Fibroblast of pulmonary artery (primary cell): ENCODE measurements at regions not wholly inside any gene's neighbourhood (a gene's known extent, or its start where the extent isn't known, plus 50 kb on each side); places are given as distances from the start of the nearest gene placed in this dataset.

Experiments
- DNase-seq: peaks from one replicate; pipeline ENCODE4 v3.0.0-alpha.2; 2010; ENCODE audit warnings: low read depth
- H3K4me3 ChIP-seq: replicated peaks from 2 replicates; pipeline ENCODE4 v1.5.1; 2011; ENCODE audit warnings: low read depth, mild to moderate bottlenecking, control low read depth, low read length, moderate library complexity
- TF ChIP-seq, protein P1 (sequence below): IDR thresholded peaks from 2 replicates; pipeline ENCODE4 v1.5.1; 2011; ENCODE audit warnings: mild to moderate bottlenecking, control low read depth, low read length, inconsistent platforms; ENCODE audit errors: missing control alignments

DNA sequence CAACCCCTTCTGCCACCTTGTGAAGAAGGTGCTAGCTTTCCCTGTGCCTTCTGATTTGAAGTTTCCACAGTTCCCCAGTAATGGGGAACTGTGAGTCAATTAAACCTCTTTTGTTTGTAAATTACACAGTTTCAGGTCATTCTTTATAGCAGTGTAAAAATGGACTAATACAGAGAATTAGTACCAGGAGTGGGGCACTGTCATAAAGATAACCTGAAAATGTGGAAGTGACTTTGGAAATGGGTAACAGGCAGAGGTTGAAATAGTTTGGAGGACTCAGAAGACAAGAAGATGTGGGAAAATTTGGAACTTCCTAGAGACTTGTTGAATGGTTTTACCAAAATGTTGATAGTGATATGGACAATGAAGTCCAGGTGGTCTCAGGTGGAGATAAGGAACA, 131.0 kb upstream of the HAND2 start:
- no peak for DNase-seq
- H3K4me3 ChIP-seq = no peak overlapping the region
- TF ChIP-seq, protein P1, sequence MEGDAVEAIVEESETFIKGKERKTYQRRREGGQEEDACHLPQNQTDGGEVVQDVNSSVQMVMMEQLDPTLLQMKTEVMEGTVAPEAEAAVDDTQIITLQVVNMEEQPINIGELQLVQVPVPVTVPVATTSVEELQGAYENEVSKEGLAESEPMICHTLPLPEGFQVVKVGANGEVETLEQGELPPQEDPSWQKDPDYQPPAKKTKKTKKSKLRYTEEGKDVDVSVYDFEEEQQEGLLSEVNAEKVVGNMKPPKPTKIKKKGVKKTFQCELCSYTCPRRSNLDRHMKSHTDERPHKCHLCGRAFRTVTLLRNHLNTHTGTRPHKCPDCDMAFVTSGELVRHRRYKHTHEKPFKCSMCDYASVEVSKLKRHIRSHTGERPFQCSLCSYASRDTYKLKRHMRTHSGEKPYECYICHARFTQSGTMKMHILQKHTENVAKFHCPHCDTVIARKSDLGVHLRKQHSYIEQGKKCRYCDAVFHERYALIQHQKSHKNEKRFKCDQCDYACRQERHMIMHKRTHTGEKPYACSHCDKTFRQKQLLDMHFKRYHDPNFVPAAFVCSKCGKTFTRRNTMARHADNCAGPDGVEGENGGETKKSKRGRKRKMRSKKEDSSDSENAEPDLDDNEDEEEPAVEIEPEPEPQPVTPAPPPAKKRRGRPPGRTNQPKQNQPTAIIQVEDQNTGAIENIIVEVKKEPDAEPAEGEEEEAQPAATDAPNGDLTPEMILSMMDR = no peak

DNA sequence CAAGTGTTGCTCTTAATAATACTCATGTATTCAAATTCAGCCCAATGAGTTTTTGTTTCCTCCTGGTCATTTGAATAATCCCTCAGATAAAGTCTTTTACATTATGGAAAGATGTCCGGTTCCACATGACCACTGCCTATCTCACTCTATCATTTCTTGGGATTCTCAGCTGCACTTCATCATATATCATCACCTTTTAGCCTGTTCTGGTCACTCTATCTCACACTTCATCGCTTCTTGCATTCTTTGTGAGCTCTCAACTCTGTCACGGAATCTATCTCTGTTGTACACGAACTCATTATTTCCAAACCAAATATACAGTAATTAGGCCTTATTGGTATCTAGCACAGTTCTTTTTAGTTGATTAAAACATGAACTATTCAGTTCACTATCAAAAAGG, 126.9 kb upstream of the HAND2 start:
- TF ChIP-seq, protein P1 = no peak
- DNase-seq = no peak

DNA sequence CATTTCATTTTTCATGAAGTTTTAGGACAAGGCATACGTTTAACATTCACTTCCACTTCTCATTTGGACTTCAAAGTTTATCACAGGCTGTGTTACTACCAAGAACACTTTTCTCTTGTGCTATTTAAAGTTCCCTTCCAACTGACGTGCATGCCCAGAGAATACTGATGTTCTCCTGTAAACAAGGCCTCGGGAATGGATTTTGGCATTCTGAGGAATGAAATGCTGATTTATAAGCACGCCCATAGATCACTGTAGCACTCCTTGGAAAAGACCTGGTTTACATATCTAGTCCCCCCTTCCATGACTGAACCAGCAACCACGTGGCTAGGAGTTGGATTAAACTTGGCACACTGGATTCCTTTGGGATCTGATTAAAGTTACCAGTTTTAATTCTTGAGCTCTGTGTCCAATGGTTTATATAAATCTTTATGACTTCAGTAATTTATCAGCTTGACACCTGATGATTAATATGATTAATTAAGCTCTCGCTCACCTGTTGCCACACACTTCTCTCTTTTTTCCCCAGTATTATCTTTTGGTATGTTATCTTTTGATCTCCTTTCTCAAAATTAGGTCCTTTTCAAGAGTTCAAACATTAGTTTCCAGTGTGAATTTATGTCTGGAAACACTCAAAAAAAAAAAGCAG, 122.4 kb upstream of the HAND2 start:
- H3K4me3 ChIP-seq = no peak overlapping the region
- no peak for DNase-seq

More for the DNA sequence above, 126.9 kb upstream of the HAND2 start:
- H3K4me3 ChIP-seq = no peak overlapping the region

DNA sequence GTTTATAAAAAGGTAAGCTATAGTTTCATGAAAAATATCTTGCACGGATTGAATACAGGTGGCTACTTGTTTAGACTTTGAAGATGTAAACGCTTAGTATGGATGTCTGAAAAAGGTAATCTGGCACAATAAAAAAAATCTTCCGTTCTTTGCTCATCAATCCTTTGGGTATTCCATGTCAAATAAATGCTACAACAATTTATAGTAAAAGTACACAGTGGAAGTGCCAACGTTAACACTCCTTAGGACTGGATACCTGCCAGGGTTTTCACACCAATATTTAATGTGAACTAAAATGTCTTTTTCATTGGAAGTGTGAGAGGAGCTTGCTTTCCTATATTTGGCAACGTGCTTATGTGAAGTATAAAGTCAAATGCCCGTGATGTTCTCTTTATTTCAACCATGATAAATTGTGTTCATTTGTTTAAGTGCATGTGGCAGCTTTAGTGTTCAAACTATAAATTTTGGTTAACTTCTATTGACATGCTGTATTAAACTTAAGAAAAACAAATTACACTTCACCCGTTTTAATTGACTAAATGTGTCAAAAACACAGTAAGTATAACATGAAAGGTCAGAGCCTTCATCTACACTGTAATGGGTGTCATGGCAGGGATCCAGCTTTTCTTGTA, 121.7 kb upstream of the HAND2 start:
- H3K4me3 ChIP-seq = no peak overlapping the region
- TF ChIP-seq, protein P1 = no peak
- no peak for DNase-seq

More for the DNA sequence above, 122.4 kb upstream of the HAND2 start:
- TF ChIP-seq, protein P1 = no peak

DNA sequence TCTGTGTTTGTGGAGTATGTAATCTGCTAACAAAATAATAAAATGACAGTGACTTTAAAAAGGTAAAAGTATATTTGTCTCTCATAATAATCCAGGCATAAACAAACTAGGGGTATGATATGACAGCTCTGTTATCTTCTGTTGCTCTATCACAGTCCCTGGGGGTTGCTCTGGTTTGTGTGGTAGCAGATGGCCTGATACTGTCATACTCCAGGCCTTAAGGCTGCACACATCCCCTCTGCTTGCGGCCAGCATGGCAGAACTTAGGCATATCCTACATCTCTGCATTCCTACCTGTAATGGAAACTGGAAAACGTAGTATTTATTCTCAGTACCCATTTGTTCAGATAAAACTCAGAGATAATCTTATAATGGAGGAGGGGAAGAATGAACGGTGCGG, 117.9 kb upstream of the HAND2 start:
- TF ChIP-seq, protein P1 = no peak
- DNase-seq = no peak
- H3K4me3 ChIP-seq = no peak overlapping the region

DNA sequence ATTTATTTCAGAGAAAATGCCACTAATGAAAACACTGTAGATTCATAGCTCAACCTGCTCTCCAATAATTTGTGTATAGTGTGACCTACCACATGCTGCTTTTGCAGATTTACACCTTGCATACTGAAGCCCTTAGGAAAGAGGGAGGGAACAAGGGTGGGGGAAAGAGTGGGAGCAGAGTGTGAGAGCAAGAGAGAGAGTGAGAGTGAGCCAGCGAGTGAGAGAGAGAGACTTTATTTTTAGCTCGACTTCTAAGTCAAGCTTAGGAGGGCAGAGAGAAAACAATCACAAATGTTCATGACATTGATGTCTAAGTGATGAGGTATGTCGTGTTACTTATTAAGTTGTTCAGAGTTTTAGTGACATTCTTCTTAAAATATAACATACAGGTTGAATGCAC, 112.5 kb upstream of the HAND2 start:
- TF ChIP-seq, protein P1 = no peak
- DNase-seq = no peak
- H3K4me3 ChIP-seq = no peak overlapping the region

DNA sequence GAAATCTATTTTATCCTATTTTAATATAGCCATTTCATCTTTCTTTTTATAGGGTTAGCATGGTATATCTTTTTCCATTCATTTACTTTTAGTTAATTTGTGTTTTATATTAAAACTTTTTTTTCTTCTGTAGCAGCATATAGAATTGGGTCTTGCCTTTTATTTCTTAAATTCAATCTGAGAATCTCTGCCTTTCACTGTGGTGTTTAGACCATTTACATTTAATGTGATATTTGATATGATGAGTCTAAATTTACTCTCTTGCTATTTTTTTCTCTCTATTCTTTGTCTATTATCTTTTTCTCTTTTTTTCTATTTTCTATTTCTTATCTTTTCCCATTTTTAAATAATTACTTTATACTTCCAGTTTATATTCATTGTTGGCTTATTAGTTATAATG, 105.4 kb upstream of the HAND2 start:
- no peak for DNase-seq
- TF ChIP-seq, protein P1 = no peak
- H3K4me3 ChIP-seq = no peak overlapping the region
